ENCODE measurements at regions not wholly inside any gene's neighbourhood (a gene's known extent, or its start where the extent isn't known, plus 50 kb on each side); places are given as distances from the start of the nearest gene placed in this dataset.

DNA sequence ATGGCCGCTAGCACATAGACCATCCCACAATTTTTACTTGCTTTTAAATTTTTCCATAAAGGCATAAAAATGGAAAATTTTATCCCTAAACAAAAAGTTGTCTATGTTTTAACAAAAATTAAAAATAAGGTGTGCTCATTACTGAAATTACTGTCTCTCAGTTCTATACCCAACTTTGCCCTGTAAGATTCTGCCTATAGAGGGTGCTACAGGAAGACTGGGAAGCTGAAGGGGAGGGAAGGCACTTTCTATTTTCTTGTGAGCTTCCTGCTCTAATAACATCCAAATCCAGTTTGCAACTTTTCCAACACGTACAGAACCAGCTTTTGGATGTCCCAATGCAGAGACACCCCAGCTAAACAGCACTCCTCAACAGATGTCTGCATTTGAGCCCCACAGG lies 666.9 kb downstream of the PLCL1 start:
- TF ChIP-seq, protein P1, sequence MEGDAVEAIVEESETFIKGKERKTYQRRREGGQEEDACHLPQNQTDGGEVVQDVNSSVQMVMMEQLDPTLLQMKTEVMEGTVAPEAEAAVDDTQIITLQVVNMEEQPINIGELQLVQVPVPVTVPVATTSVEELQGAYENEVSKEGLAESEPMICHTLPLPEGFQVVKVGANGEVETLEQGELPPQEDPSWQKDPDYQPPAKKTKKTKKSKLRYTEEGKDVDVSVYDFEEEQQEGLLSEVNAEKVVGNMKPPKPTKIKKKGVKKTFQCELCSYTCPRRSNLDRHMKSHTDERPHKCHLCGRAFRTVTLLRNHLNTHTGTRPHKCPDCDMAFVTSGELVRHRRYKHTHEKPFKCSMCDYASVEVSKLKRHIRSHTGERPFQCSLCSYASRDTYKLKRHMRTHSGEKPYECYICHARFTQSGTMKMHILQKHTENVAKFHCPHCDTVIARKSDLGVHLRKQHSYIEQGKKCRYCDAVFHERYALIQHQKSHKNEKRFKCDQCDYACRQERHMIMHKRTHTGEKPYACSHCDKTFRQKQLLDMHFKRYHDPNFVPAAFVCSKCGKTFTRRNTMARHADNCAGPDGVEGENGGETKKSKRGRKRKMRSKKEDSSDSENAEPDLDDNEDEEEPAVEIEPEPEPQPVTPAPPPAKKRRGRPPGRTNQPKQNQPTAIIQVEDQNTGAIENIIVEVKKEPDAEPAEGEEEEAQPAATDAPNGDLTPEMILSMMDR (conservative IDR thresholded peaks at IDR 0.05; ENCODE audit: low read depth, low read length) = peak; percentile 44
- no peak for TF ChIP-seq EZH2 (IDR thresholded peaks at IDR 0.05; ENCODE audit: borderline replicate concordance, low read depth, low read length, poor library complexity, severe bottlenecking)

All from A673 (cell line).